ENCODE measurements at regions not wholly inside any gene's neighbourhood (a gene's known extent, or its start where the extent isn't known, plus 50 kb on each side); places are given as distances from the start of the nearest gene placed in this dataset.

DNA sequence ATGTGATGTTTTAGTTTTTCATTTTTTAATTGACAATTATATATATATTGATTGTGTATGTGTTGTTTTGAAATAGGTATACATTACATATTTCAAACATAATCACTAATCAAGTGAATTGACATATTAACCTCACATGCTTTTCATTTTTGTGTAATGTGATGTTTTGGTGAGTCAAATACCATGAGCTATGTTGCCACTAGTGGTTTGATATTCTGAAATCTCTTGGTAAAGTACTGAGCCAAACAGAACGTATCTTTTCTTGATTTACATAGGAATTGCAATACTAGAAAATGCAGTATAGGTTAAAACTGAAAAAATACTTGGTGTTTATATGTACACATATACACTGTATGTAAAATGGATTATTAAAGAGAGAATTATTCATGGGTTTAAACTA, 65.2 kb upstream of the SIAH1 start:
- 67% methylated on average over 1 of the region's 1 CpG for WGBS
- H4K91ac ChIP-seq (ENCODE audit: low read length), result no peak overlapping the region

GRCh38 chr16:48448841-48449481, 63.7 kb upstream of the SIAH1 start:
- peaks cover 0 to 6% of the 10 kb centered on the region in 2 experiments for H3K27me3 ChIP-seq (ENCODE audit: control insufficient read depth in 1 of 2, insufficient read depth in 1 of 2, low read length in 2 of 2)
- no peak for DNase-seq
- no peak overlapping the region for H4K8ac ChIP-seq (ENCODE audit: low read length)
- H2BK5ac ChIP-seq (ENCODE audit: low read depth, low read length, poor library complexity, severe bottlenecking), result no peak overlapping the region
- no peak overlapping the region for H3K27ac ChIP-seq (ENCODE audit: low read length, poor library complexity, severe bottlenecking)
- no peaks in the 10 kb centered on the region for H3K79me1 ChIP-seq (replicated peaks; ENCODE audit: low read length, poor library complexity, severe bottlenecking)
- H2AFZ ChIP-seq (ENCODE audit: low read depth, low read length), result no peak overlapping the region
- peaks cover 12% of the 10 kb centered on the region for H3K4me1 ChIP-seq (ENCODE audit: control insufficient read depth, insufficient read depth, low read depth, low read length)
- H2BK120ac ChIP-seq (ENCODE audit: low read depth, low read length), result no peak overlapping the region
- no peak overlapping the region for H3K14ac ChIP-seq (ENCODE audit: low read length in 2 of 2)
- H3K36me3 ChIP-seq (ENCODE audit: control insufficient read depth in 1 of 2, insufficient read depth in 2 of 2, low read depth in 1 of 2, low read length in 2 of 2), result no peaks in the 10 kb centered on the region
- no peak overlapping the region for H2BK15ac ChIP-seq (ENCODE audit: low read depth, poor library complexity, severe bottlenecking)
- no peak overlapping the region for H3K4ac ChIP-seq (ENCODE audit: low read depth in 1 of 2, low read length in 2 of 2)
- H3K9me3 ChIP-seq (ENCODE audit: control insufficient read depth, low read length), result no peaks in the 10 kb centered on the region
- no peak overlapping the region for H2AK5ac ChIP-seq (ENCODE audit: low read length, severe bottlenecking)
- no peak overlapping the region for H3K4me3 ChIP-seq (ENCODE audit: insufficient read depth in 1 of 2, low read depth in 1 of 2, low read length in 2 of 2)
- H3K18ac ChIP-seq (ENCODE audit: low read depth in 1 of 2, low read length in 2 of 2), result no peak overlapping the region
- no peak overlapping the region for H3K4me2 ChIP-seq (ENCODE audit: low read length, poor library complexity, severe bottlenecking)
- no peak overlapping the region for H3K23ac ChIP-seq (ENCODE audit: low read length in 2 of 2)
- WGBS, result 92% methylated on average over 8 of the region's 9 CpGs
- H4K91ac ChIP-seq (ENCODE audit: low read length), result no peak overlapping the region
- no peak overlapping the region for H3K9ac ChIP-seq (ENCODE audit: low read length)
- H2BK12ac ChIP-seq (ENCODE audit: low read length in 2 of 2), result no peak overlapping the region

More for the DNA sequence above, 65.2 kb upstream of the SIAH1 start:
- Histone ChIP-seq H3K27ac (ENCODE audit: low read length, poor library complexity, severe bottlenecking) (no peak overlapping the region), H3K9ac (ENCODE audit: low read length) (no peak overlapping the region), H2BK5ac (ENCODE audit: low read depth, low read length, poor library complexity, severe bottlenecking) (no peak overlapping the region), H3K14ac (ENCODE audit: low read length in 2 of 2) (no peak overlapping the region), H2AFZ (ENCODE audit: low read depth, low read length) (no peak overlapping the region), H2AK5ac (ENCODE audit: low read length, severe bottlenecking) (no peak overlapping the region), H3K18ac (ENCODE audit: low read depth in 1 of 2, low read length in 2 of 2) (no peak overlapping the region), H2BK12ac (ENCODE audit: low read length in 2 of 2) (no peak overlapping the region), H3K4me3 (ENCODE audit: insufficient read depth in 1 of 2, low read depth in 1 of 2, low read length in 2 of 2) (no peak overlapping the region), H3K23ac (ENCODE audit: low read length in 2 of 2) (no peak overlapping the region), H3K9me3 (ENCODE audit: control insufficient read depth, low read length) (no peaks in the 10 kb centered on the region), H3K36me3 (ENCODE audit: control insufficient read depth in 1 of 2, insufficient read depth in 2 of 2, low read depth in 1 of 2, low read length in 2 of 2) (no peaks in the 10 kb centered on the region), H3K4ac (ENCODE audit: low read depth in 1 of 2, low read length in 2 of 2) (no peak overlapping the region), H3K79me1 (replicated peaks; ENCODE audit: low read length, poor library complexity, severe bottlenecking) (no peaks in the 10 kb centered on the region), H3K27me3 (ENCODE audit: control insufficient read depth in 1 of 2, insufficient read depth in 1 of 2, low read length in 2 of 2) (peaks cover 0 to 14% of the 10 kb centered on the region in 2 experiments), H2BK120ac (ENCODE audit: low read depth, low read length) (no peak overlapping the region), H3K4me1 (ENCODE audit: control insufficient read depth, insufficient read depth, low read depth, low read length) (peaks cover 6% of the 10 kb centered on the region), H2BK15ac (ENCODE audit: low read depth, poor library complexity, severe bottlenecking) (no peak overlapping the region), H3K4me2 (ENCODE audit: low read length, poor library complexity, severe bottlenecking) (no peak overlapping the region), H4K8ac (ENCODE audit: low read length) (no peak overlapping the region)
- no peak for DNase-seq

DNA sequence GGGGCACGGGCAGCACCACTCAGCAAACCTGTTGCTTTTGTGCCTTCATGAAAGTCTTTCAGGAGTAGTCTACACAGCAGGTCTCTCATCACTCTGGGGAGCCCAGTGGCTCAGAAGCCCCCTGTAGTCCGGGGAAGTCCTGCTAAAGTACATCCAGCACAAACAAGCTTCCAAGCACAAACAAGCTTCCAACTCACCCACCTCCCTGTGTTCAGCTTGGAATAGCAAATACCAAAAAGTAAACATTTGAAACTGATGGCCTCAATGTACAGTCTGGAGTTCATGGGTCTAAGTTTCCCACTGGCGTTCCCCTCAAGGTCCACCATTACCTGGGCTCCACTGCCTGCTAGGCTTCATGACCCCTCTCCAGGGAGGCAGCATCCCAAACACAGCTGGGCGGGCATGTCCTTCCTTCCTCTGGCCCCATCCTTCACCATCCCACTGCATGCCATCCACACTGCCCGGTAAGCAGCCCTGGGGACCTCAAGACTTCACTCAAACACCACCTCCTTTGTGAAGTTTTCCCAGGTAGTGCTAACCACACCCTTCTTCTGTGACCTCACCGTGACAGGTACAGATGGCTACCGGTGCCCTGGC, 62.8 kb upstream of the SIAH1 start:
- Histone ChIP-seq H3K4me1 (ENCODE audit: control insufficient read depth, insufficient read depth, low read depth, low read length) (peaks cover 12% of the 10 kb centered on the region), H2BK120ac (ENCODE audit: low read depth, low read length) (no peak overlapping the region), H3K4me3 (ENCODE audit: insufficient read depth in 1 of 2, low read depth in 1 of 2, low read length in 2 of 2) (no peak overlapping the region), H3K27ac (ENCODE audit: low read length, poor library complexity, severe bottlenecking) (no peak overlapping the region), H3K4me2 (ENCODE audit: low read length, poor library complexity, severe bottlenecking) (no peak overlapping the region), H4K91ac (ENCODE audit: low read length) (no peak overlapping the region), H3K79me1 (replicated peaks; ENCODE audit: low read length, poor library complexity, severe bottlenecking) (no peaks in the 10 kb centered on the region), H2BK15ac (ENCODE audit: low read depth, poor library complexity, severe bottlenecking) (no peak overlapping the region), H3K18ac (ENCODE audit: low read depth in 1 of 2, low read length in 2 of 2) (no peak overlapping the region), H3K9ac (ENCODE audit: low read length) (no peak overlapping the region), H3K4ac (ENCODE audit: low read depth in 1 of 2, low read length in 2 of 2) (no peak overlapping the region), H3K36me3 (ENCODE audit: control insufficient read depth in 1 of 2, insufficient read depth in 2 of 2, low read depth in 1 of 2, low read length in 2 of 2) (no peaks in the 10 kb centered on the region), H3K27me3 (ENCODE audit: control insufficient read depth in 1 of 2, insufficient read depth in 1 of 2, low read length in 2 of 2) (peaks cover 0 to under 1% of the 10 kb centered on the region in 2 experiments), H3K14ac (ENCODE audit: low read length in 2 of 2) (no peak overlapping the region), H3K9me3 (ENCODE audit: control insufficient read depth, low read length) (no peaks in the 10 kb centered on the region), H2BK5ac (ENCODE audit: low read depth, low read length, poor library complexity, severe bottlenecking) (no peak overlapping the region), H3K23ac (ENCODE audit: low read length in 2 of 2) (no peak overlapping the region), H2BK12ac (ENCODE audit: low read length in 2 of 2) (no peak overlapping the region), H2AK5ac (ENCODE audit: low read length, severe bottlenecking) (no peak overlapping the region), H2AFZ (ENCODE audit: low read depth, low read length) (no peak overlapping the region), H4K8ac (ENCODE audit: low read length) (no peak overlapping the region)
- WGBS, result 92% methylated on average over 7 of the region's 7 CpGs
- DNase-seq, result no peak

DNA sequence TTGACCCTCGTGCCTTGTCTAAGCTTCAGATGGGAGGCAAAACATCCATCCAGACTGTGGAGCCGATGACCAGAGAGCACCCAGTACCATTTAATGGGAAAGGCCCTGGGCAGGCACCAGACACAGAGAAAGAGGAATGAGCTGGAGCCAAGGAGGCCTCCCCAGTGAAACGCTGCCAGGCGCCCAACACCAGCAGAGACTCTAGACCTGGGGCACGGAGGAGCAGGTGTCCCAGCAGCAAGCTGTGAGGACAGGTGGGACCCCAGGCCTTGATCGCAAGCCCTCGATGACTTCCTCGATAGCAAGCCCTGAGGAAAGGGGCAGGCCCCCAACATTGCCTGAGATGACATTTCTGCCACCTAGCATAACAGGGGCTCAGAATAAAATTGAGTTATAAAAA, 62.2 kb upstream of the SIAH1 start:
- Histone ChIP-seq H2BK120ac (ENCODE audit: low read depth, low read length) (no peak overlapping the region), H3K9me3 (ENCODE audit: control insufficient read depth, low read length) (no peaks in the 10 kb centered on the region), H3K4me3 (ENCODE audit: insufficient read depth in 1 of 2, low read depth in 1 of 2, low read length in 2 of 2) (no peak overlapping the region), H3K4me1 (ENCODE audit: control insufficient read depth, insufficient read depth, low read depth, low read length) (peaks cover 12% of the 10 kb centered on the region), H3K4me2 (ENCODE audit: low read length, poor library complexity, severe bottlenecking) (no peak overlapping the region), H3K18ac (ENCODE audit: low read depth in 1 of 2, low read length in 2 of 2) (no peak overlapping the region), H2BK15ac (ENCODE audit: low read depth, poor library complexity, severe bottlenecking) (no peak overlapping the region), H4K8ac (ENCODE audit: low read length) (no peak overlapping the region), H3K4ac (ENCODE audit: low read depth in 1 of 2, low read length in 2 of 2) (no peak overlapping the region), H4K91ac (ENCODE audit: low read length) (peak overlapping the region; percentile 52), H2BK12ac (ENCODE audit: low read length in 2 of 2) (no peak overlapping the region), H3K27me3 (ENCODE audit: control insufficient read depth in 1 of 2, insufficient read depth in 1 of 2, low read length in 2 of 2) (no peaks in the 10 kb centered on the region), H2AFZ (ENCODE audit: low read depth, low read length) (no peak overlapping the region), H2BK5ac (ENCODE audit: low read depth, low read length, poor library complexity, severe bottlenecking) (no peak overlapping the region), H3K14ac (ENCODE audit: low read length in 2 of 2) (no peak overlapping the region), H3K79me1 (replicated peaks; ENCODE audit: low read length, poor library complexity, severe bottlenecking) (no peaks in the 10 kb centered on the region), H3K36me3 (ENCODE audit: control insufficient read depth in 1 of 2, insufficient read depth in 2 of 2, low read depth in 1 of 2, low read length in 2 of 2) (no peaks in the 10 kb centered on the region), H3K9ac (ENCODE audit: low read length) (no peak overlapping the region), H3K23ac (ENCODE audit: low read length in 2 of 2) (no peak overlapping the region), H3K27ac (ENCODE audit: low read length, poor library complexity, severe bottlenecking) (no peak overlapping the region), H2AK5ac (ENCODE audit: low read length, severe bottlenecking) (no peak overlapping the region)
- no peak for DNase-seq
- 96% methylated on average over 7 of the region's 8 CpGs for WGBS

Data from mesenchymal stem cell (in vitro differentiated cells and primary cell).